OCI-LY7 (cell line): ENCODE measurements at regions not wholly inside any gene's neighbourhood (a gene's known extent, or its start where the extent isn't known, plus 50 kb on each side); places are given as distances from the start of the nearest gene placed in this dataset.

ENCODE experiments used
- BruUV-seq: library from RNA; stranded (reverse); fragments of 400-500 nt; replicated peaks from 2 replicates; lab custom pipeline; 2021; lab: Mats Ljungman, UMichigan
- CTCF ChIA-PET: fragments of 300-600 bp; sonication (Branson Sonifier 250); formaldehyde crosslinking; loops from one replicate; lab custom pipeline; 2022; ENCODE audit warnings: antibody characterized with exemption; ENCODE audit not compliant: unreplicated experiment; lab: Charles Lee
- POLR2A ChIA-PET: fragments of 300-600 bp; sonication (Branson Sonifier 250); formaldehyde crosslinking; loops from one replicate; lab custom pipeline; 2022; ENCODE audit warnings: antibody characterized with exemption; lab: Charles Lee
- DNase-seq: peaks from one replicate; pipeline ENCODE4 v3.0.0-alpha.2; 2015; ENCODE audit warnings: low spot score
- H2AFZ ChIP-seq: fragments of 200-600 bp; sonication (generic), shearing (Covaris generic); 2 replicates; pipeline ENCODE4 v1.6.1; 2014; ENCODE audit warnings: mild to moderate bottlenecking, antibody characterized with exemption, low read length, moderate library complexity
- H3K27ac ChIP-seq: fragments of 200-600 bp; sonication (generic); 2 replicates; pipeline ENCODE4 v1.5.1; 2014; ENCODE audit warnings: mixed run types, low read depth, mild to moderate bottlenecking, moderate library complexity, low read length, inconsistent platforms; ENCODE audit not compliant: poor library complexity, severe bottlenecking
- H3K36me3 ChIP-seq: fragments of 200-600 bp; sonication (generic); 2 replicates; pipeline ENCODE4 v1.6.1; 2014; ENCODE audit warnings: mild to moderate bottlenecking, antibody characterized with exemption, low read length, moderate library complexity, mixed read lengths; ENCODE audit not compliant: insufficient read depth
- H3K4me1 ChIP-seq: fragments of 200-600 bp; sonication (generic); 2 replicates; pipeline ENCODE4 v1.5.1; 2014; ENCODE audit warnings: mild to moderate bottlenecking, low read length; ENCODE audit not compliant: insufficient read depth, poor library complexity, severe bottlenecking
- H3K4me2 ChIP-seq: fragments of 200-600 bp; sonication (generic); 2 replicates; pipeline ENCODE4 v1.6.1; 2014; ENCODE audit warnings: mild to moderate bottlenecking, low read length
- H3K4me3 ChIP-seq: fragments of 200-600 bp; sonication (generic); 2 replicates; pipeline ENCODE4 v1.5.1; 2014; ENCODE audit warnings: mild to moderate bottlenecking, low read depth, low read length; ENCODE audit not compliant: poor library complexity, severe bottlenecking
- H3K79me2 ChIP-seq: fragments of 200-600 bp; sonication (generic); 2 replicates; pipeline ENCODE4 v1.6.1; 2016; ENCODE audit warnings: low read depth, mild to moderate bottlenecking, low read length, moderate library complexity, mixed read lengths; ENCODE audit not compliant: insufficient read depth
- H3K9me2 ChIP-seq: fragments of 200-600 bp; sonication (generic); 2 replicates; pipeline ENCODE4 v1.6.1; 2016; ENCODE audit warnings: mild to moderate bottlenecking, low read length, mixed read lengths; ENCODE audit not compliant: insufficient read depth
- H3K9me3 ChIP-seq: fragments of 200-600 bp; sonication (generic); 2 replicates; pipeline ENCODE4 v1.6.1; 2014; ENCODE audit warnings: mild to moderate bottlenecking, mixed run types, low read length, mixed read lengths
- H4K20me1 ChIP-seq: fragments of 200-600 bp; sonication (generic); 2 replicates; pipeline ENCODE4 v1.6.1; 2014; ENCODE audit warnings: mild to moderate bottlenecking, antibody characterized with exemption, low read length, moderate library complexity, mixed read lengths; ENCODE audit not compliant: insufficient read depth
- EZH2phosphoT487 ChIP-seq: fragments of 200-600 bp; sonication (generic); IDR thresholded peaks from 2 replicates; pipeline ENCODE4 v1.6.1; 2018; ENCODE audit warnings: low read depth, borderline replicate concordance, mild to moderate bottlenecking, mixed run types, antibody characterized with exemption, low read length, moderate library complexity, mixed read lengths
- intact Hi-C: fragments of 100-400 bp; cut with micrococcal nuclease; formaldehyde crosslinking; loops from one replicate; pipeline ENCODE4 v1.10.0; 2022; ENCODE audit not compliant: unreplicated experiment
- TF ChIP-seq, protein P1 (sequence below): fragments of 200-600 bp; sonication (generic); conservative IDR thresholded peaks from 2 replicates; pipeline ENCODE4 v1.5.1; 2014; ENCODE audit warnings: mild to moderate bottlenecking, antibody characterized with exemption, low read length, moderate library complexity, mixed read lengths

DNA sequence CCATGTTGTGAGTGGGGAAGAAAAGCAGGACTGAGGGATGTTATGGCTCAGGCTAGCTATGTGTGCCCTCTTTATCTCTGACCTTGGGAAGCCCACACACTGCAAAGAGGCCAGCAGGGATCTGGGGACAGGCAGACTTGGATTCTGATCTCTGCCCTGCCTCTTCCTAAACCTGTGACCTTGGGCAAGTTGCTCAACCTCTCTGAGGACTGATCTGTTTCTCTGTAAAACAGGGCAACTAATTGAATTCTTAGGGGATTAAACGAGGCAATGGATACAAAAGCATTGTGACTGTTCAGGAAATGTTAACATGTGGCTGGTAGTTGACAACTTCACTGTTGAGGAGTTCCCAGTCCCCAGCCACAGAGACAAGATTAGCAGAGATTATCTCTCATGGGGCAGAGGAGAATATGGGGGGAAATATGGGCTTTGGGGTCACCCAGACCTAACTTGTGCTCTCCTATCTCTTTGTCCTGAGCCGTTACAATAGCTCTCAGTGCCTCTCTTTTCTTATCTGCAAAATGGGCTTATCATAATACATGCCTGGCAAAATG lies 184.7 kb upstream of the GLI2 start:
- ChIA-PET POLR2A (interaction anchor here (1.1 kb wide), 1 partner anchor 16 kb away, joined by 3 read pairs; no protein-coding TSS in a partner anchor), CTCF (no interaction called here)
- TF ChIP-seq, protein P1, sequence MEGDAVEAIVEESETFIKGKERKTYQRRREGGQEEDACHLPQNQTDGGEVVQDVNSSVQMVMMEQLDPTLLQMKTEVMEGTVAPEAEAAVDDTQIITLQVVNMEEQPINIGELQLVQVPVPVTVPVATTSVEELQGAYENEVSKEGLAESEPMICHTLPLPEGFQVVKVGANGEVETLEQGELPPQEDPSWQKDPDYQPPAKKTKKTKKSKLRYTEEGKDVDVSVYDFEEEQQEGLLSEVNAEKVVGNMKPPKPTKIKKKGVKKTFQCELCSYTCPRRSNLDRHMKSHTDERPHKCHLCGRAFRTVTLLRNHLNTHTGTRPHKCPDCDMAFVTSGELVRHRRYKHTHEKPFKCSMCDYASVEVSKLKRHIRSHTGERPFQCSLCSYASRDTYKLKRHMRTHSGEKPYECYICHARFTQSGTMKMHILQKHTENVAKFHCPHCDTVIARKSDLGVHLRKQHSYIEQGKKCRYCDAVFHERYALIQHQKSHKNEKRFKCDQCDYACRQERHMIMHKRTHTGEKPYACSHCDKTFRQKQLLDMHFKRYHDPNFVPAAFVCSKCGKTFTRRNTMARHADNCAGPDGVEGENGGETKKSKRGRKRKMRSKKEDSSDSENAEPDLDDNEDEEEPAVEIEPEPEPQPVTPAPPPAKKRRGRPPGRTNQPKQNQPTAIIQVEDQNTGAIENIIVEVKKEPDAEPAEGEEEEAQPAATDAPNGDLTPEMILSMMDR, result no peak
- TF ChIP-seq EZH2phosphoT487, result no peak
- Histone ChIP-seq H3K9me3 (no peaks in the 10 kb centered on the region), H3K36me3 (no peaks in the 10 kb centered on the region), H3K4me1 (no peaks in the 10 kb centered on the region), H2AFZ (no peak overlapping the region), H3K27ac (no peak overlapping the region), H4K20me1 (no peaks in the 10 kb centered on the region), H3K4me2 (no peak overlapping the region), H3K9me2 (no peaks in the 10 kb centered on the region), H3K4me3 (no peak overlapping the region), H3K79me2 (no peaks in the 10 kb centered on the region)
- no TSS peak for BruUV-seq
- DNase-seq, result no peak
- intact Hi-C loops, result no loop called here

DNA sequence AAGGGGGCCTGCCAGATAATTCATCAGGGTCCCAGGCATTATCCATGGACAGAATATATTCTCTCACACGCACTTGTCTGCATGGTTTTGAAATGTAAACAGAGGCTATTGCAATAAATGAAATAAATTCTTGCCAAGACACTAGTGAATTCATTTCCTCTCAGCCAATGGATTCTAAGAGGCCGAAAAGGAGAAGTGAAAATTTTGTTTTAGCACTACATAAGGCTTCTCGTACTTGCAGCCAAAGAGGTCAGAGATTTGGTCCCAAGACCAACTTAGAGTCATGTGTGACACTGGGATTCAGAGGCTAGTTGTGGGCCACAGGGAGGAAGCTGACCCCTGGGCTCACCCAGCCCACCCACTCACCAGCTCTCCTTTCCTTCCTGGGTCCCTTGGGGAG lies 184.1 kb upstream of the GLI2 start:
- H3K79me2 ChIP-seq, result no peaks in the 10 kb centered on the region
- intact Hi-C loops, result no loop called here
- H3K9me3 ChIP-seq, result no peaks in the 10 kb centered on the region
- DNase-seq, result peak; percentile 30
- no peaks in the 10 kb centered on the region for H3K9me2 ChIP-seq
- BruUV-seq, result no TSS peak
- H3K27ac ChIP-seq, result no peak overlapping the region
- H3K4me2 ChIP-seq, result no peak overlapping the region
- CTCF ChIA-PET, result no interaction called here
- no peak for TF ChIP-seq EZH2phosphoT487
- TF ChIP-seq, protein P1, result no peak
- H2AFZ ChIP-seq, result no peak overlapping the region
- no peak overlapping the region for H3K4me3 ChIP-seq
- no peaks in the 10 kb centered on the region for H4K20me1 ChIP-seq
- H3K4me1 ChIP-seq, result no peaks in the 10 kb centered on the region
- H3K36me3 ChIP-seq, result no peaks in the 10 kb centered on the region
- POLR2A ChIA-PET, result interaction anchor here (1.1 kb wide), 1 partner anchor 16 kb away, joined by 3 read pairs; no protein-coding TSS in a partner anchor

DNA sequence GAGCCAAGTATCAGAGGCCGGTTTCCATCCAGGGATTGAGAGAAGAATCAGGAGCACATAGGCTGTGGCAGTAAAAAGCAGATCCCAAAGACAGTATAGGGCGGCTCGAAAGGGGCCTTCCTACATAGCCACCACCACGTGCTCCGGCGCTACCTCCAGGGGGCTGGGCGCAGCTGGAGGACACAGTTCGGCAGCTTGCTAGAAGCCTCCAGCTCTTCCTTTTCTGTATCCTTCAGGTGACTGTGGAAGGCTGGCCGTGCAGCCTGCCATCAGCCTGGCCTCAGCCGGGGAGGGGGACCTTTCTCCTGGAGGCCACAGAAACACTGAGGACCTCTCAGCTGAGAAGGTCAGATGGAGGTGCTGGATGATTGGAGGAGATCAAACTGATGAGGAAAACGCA lies 183.6 kb upstream of the GLI2 start:
- no peak for TF ChIP-seq EZH2phosphoT487
- TF ChIP-seq, protein P1, result no peak
- Histone ChIP-seq H3K9me3 (no peaks in the 10 kb centered on the region), H3K9me2 (no peaks in the 10 kb centered on the region), H4K20me1 (no peaks in the 10 kb centered on the region), H2AFZ (no peak overlapping the region), H3K79me2 (no peaks in the 10 kb centered on the region), H3K4me1 (no peaks in the 10 kb centered on the region), H3K4me3 (no peak overlapping the region), H3K36me3 (no peaks in the 10 kb centered on the region), H3K4me2 (no peak overlapping the region), H3K27ac (no peak overlapping the region)
- no TSS peak for BruUV-seq
- ChIA-PET POLR2A (no interaction called here), CTCF (no interaction called here)
- intact Hi-C loops, result no loop called here
- DNase-seq, result no peak
